ENCODE measurements at regions not wholly inside any gene's neighbourhood (a gene's known extent, or its start where the extent isn't known, plus 50 kb on each side); places are given as distances from the start of the nearest gene placed in this dataset.

DNA sequence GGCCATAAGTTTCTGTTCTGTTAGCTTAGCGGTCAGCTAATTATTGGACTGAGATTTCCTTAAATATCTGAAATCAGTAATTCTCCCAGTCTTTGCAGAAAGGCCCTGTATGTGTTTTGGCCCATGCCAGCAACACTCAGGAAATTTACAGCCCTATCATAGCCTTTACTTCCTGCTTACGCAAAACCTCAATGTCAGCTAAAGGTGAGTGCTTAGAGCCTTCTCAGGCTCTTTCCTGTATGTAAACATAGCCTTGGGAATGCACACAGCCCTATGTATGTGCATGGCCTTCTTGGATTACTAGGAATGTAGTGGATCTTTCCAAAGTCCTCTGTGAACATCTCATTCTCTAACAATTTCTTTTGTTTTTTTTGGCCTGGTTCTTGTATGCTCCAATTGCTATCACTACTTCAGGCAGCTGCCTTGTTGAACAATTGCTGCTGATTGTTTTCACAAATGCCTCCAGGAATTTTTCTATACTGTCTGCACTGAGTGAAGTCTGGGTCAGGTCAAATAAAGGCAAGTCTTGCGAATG, 200.0 kb downstream of the PPP1R2C start:
- TF ChIP-seq POLR2A (IDR thresholded peaks at IDR 0.05) (no peak), CTCF (IDR thresholded peaks at IDR 0.05) (no peak)

All from heart left ventricle (tissue), 13 donors.